C4-2B (cell line): ENCODE measurements at regions not wholly inside any gene's neighbourhood (a gene's known extent, or its start where the extent isn't known, plus 50 kb on each side); places are given as distances from the start of the nearest gene placed in this dataset.

Source experiments
- H3K27ac ChIP-seq: fragments of 450-650 bp; 2 replicates; pipeline ENCODE4 v1.5.1; 2017
- CTCF ChIP-seq: fragments of 450-650 bp; conservative IDR thresholded peaks from 2 replicates; pipeline ENCODE4 v1.5.1; 2017; ENCODE audit warnings: mild to moderate bottlenecking
- ZFX ChIP-seq: fragments of 450-650 bp; IDR thresholded peaks from 2 replicates; pipeline ENCODE4 v1.6.1; 2017

GRCh38 chr7:25868509-25868908 lies 283.5 kb upstream of the NFE2L3 start:
- TF ChIP-seq ZFX: no peak
- no peak for TF ChIP-seq CTCF
- H3K27ac ChIP-seq: no peak overlapping the region

GRCh38 chr7:25870574-25870973 lies 281.4 kb upstream of the NFE2L3 start:
- H3K27ac ChIP-seq: no peak overlapping the region

GRCh38 chr7:25876092-25876491 lies 275.9 kb upstream of the NFE2L3 start:
- no peak overlapping the region for H3K27ac ChIP-seq
- no peak for TF ChIP-seq ZFX
- no peak for TF ChIP-seq CTCF

More at GRCh38 chr7:25870574-25870973, 281.4 kb upstream of the NFE2L3 start:
- TF ChIP-seq CTCF (no peak), ZFX (no peak)

- TF ChIP-seq CTCF (no peak), ZFX (no peak)
- H3K27ac ChIP-seq: no peak overlapping the region
Observed at GRCh38 chr7:25877802-25878789, 273.9 kb upstream of the NFE2L3 start.

GRCh38 chr7:25879799-25880198 lies 272.2 kb upstream of the NFE2L3 start:
- TF ChIP-seq ZFX: no peak

GRCh38 chr7:25881317-25882037 lies 270.5 kb upstream of the NFE2L3 start:
- no peak for TF ChIP-seq ZFX
- no peak for TF ChIP-seq CTCF
- no peak overlapping the region for H3K27ac ChIP-seq

More at GRCh38 chr7:25879799-25880198, 272.2 kb upstream of the NFE2L3 start:
- no peak overlapping the region for H3K27ac ChIP-seq

GRCh38 chr7:25882151-25882773 lies 269.7 kb upstream of the NFE2L3 start:
- H3K27ac ChIP-seq: no peak overlapping the region

More at GRCh38 chr7:25882151-25882773, 269.7 kb upstream of the NFE2L3 start:
- no peak for TF ChIP-seq ZFX
